MM.1S (cell line): ENCODE measurements at regions not wholly inside any gene's neighbourhood (a gene's known extent, or its start where the extent isn't known, plus 50 kb on each side); places are given as distances from the start of the nearest gene placed in this dataset.

Source experiments
- DNase-seq: peaks from one replicate; pipeline ENCODE4 v3.0.0-alpha.2; 2015
- H2AFZ ChIP-seq: fragments of 300-600 bp; sonication (generic); 2 replicates; pipeline ENCODE4 v1.6.0; 2016; ENCODE audit warnings: antibody characterized with exemption, low read length
- H3F3A ChIP-seq: fragments of 300-600 bp; sonication (generic); 2 replicates; pipeline ENCODE4 v1.6.1; 2016; ENCODE audit warnings: mild to moderate bottlenecking, antibody characterized with exemption, low read length, moderate library complexity, mixed read lengths; ENCODE audit not compliant: insufficient read depth
- H3K27ac ChIP-seq: fragments of 300-600 bp; sonication (generic); 2 replicates; pipeline ENCODE4 v1.5.1; 2016; ENCODE audit warnings: mild to moderate bottlenecking, low read length
- H3K27me3 ChIP-seq: fragments of 300-600 bp; sonication (generic); replicated peaks from 2 replicates; pipeline ENCODE4 v1.6.0; 2016; ENCODE audit warnings: low read length; ENCODE audit not compliant: insufficient read depth
- H3K36me3 ChIP-seq: fragments of 300-600 bp; sonication (generic); replicated peaks from 2 replicates; pipeline ENCODE4 v1.6.1; 2016; ENCODE audit warnings: mild to moderate bottlenecking, low read length, mixed read lengths; ENCODE audit not compliant: insufficient read depth
- H3K4me1 ChIP-seq: fragments of 300-600 bp; sonication (generic); 2 replicates; pipeline ENCODE4 v1.6.1; 2016; ENCODE audit warnings: low read length, mixed read lengths
- H3K4me2 ChIP-seq: fragments of 300-600 bp; sonication (generic); 2 replicates; pipeline ENCODE4 v1.6.0; 2016; ENCODE audit warnings: low read depth, low read length
- H3K4me3 ChIP-seq: fragments of 300-600 bp; sonication (generic); 2 replicates; pipeline ENCODE4 v1.5.1; 2016; ENCODE audit warnings: low read length, mixed read lengths
- H3K79me2 ChIP-seq: fragments of 300-600 bp; sonication (generic); 2 replicates; pipeline ENCODE4 v1.6.1; 2016; ENCODE audit warnings: mixed run types, low read length, mixed read lengths
- H3K9ac ChIP-seq: fragments of 300-600 bp; sonication (generic); 2 replicates; pipeline ENCODE4 v1.6.1; 2016; ENCODE audit warnings: low read length, mixed read lengths
- H3K9me2 ChIP-seq: fragments of 300-600 bp; sonication (generic); replicated peaks from 2 replicates; pipeline ENCODE4 v1.6.1; 2016; ENCODE audit warnings: mild to moderate bottlenecking, low read length, mixed read lengths; ENCODE audit not compliant: insufficient read depth
- H3K9me3 ChIP-seq: fragments of 300-600 bp; sonication (generic); replicated peaks from 2 replicates; pipeline ENCODE4 v1.6.1; 2016; ENCODE audit warnings: mild to moderate bottlenecking, low read length, mixed read lengths; ENCODE audit not compliant: insufficient read depth
- H4K20me1 ChIP-seq: fragments of 300-600 bp; sonication (generic); 2 replicates; pipeline ENCODE4 v1.6.1; 2016; ENCODE audit warnings: mild to moderate bottlenecking, low read length, moderate library complexity, mixed read lengths; ENCODE audit not compliant: insufficient read depth
- CTCF ChIP-seq: fragments of 300-600 bp; sonication (generic); IDR thresholded peaks from 2 replicates; pipeline ENCODE4 v1.5.1; 2016; ENCODE audit warnings: antibody characterized with exemption, low read length, mixed read lengths
- EZH2 ChIP-seq: fragments of 300-600 bp; sonication (generic); optimal IDR thresholded peaks from 2 replicates; pipeline ENCODE3; 2017; ENCODE audit warnings: low read depth, mild to moderate bottlenecking, antibody characterized with exemption, low read length, mixed read lengths
- EZH2phosphoT487 ChIP-seq: fragments of 300-600 bp; sonication (generic); IDR thresholded peaks from 2 replicates; pipeline ENCODE4 v1.6.1; 2018; ENCODE audit warnings: antibody characterized with exemption, low read length

- TF ChIP-seq EZH2 (no peak), CTCF (no peak), EZH2phosphoT487 (no peak)
- Histone ChIP-seq H3K4me2 (no peak overlapping the region), H3K9ac (no peak overlapping the region), H4K20me1 (no peaks in the 10 kb centered on the region), H3K36me3 (no peaks in the 10 kb centered on the region), H3K4me1 (no peaks in the 10 kb centered on the region), H3F3A (no peaks in the 10 kb centered on the region), H2AFZ (no peak overlapping the region), H3K4me3 (no peak overlapping the region), H3K27me3 (no peaks in the 10 kb centered on the region), H3K27ac (no peak overlapping the region), H3K9me2 (no peaks in the 10 kb centered on the region), H3K79me2 (no peaks in the 10 kb centered on the region), H3K9me3 (no peaks in the 10 kb centered on the region)
- no peak for DNase-seq
Observed at GRCh38 chr3:154781595-154781994, 298.5 kb upstream of the MME start.

GRCh38 chr3:154780263-154780662 lies 299.9 kb upstream of the MME start:
- Histone ChIP-seq H3K4me2 (no peak overlapping the region), H3K4me3 (no peak overlapping the region), H3F3A (no peaks in the 10 kb centered on the region), H3K9me2 (no peaks in the 10 kb centered on the region), H2AFZ (no peak overlapping the region), H3K27me3 (no peaks in the 10 kb centered on the region), H3K79me2 (no peaks in the 10 kb centered on the region), H3K9ac (no peak overlapping the region), H3K27ac (no peak overlapping the region), H4K20me1 (no peaks in the 10 kb centered on the region), H3K36me3 (no peaks in the 10 kb centered on the region), H3K4me1 (no peaks in the 10 kb centered on the region), H3K9me3 (no peaks in the 10 kb centered on the region)
- DNase-seq: no peak
- no peak for TF ChIP-seq EZH2phosphoT487
- no peak for TF ChIP-seq CTCF
- no peak for TF ChIP-seq EZH2

- H3K9me2 ChIP-seq: no peaks in the 10 kb centered on the region
- no peaks in the 10 kb centered on the region for H3K9me3 ChIP-seq
- no peak overlapping the region for H3K9ac ChIP-seq
- no peaks in the 10 kb centered on the region for H3K27me3 ChIP-seq
- no peaks in the 10 kb centered on the region for H4K20me1 ChIP-seq
- no peaks in the 10 kb centered on the region for H3K79me2 ChIP-seq
- no peak overlapping the region for H3K27ac ChIP-seq
- no peaks in the 10 kb centered on the region for H3F3A ChIP-seq
- H3K4me2 ChIP-seq: no peak overlapping the region
- no peaks in the 10 kb centered on the region for H3K36me3 ChIP-seq
- H2AFZ ChIP-seq: no peak overlapping the region
- TF ChIP-seq EZH2 (no peak), CTCF (no peak), EZH2phosphoT487 (no peak)
- H3K4me1 ChIP-seq: no peaks in the 10 kb centered on the region
- H3K4me3 ChIP-seq: no peak overlapping the region
- DNase-seq: no peak
Observed at GRCh38 chr3:154779571-154779970, 300.5 kb upstream of the MME start.

GRCh38 chr3:154778057-154778456 lies 302.1 kb upstream of the MME start:
- no peak overlapping the region for H3K9ac ChIP-seq
- no peak for DNase-seq
- no peaks in the 10 kb centered on the region for H3K36me3 ChIP-seq
- H3K27me3 ChIP-seq: no peaks in the 10 kb centered on the region
- no peak overlapping the region for H3K4me3 ChIP-seq
- no peaks in the 10 kb centered on the region for H3K9me2 ChIP-seq
- TF ChIP-seq EZH2 (no peak), EZH2phosphoT487 (no peak), CTCF (no peak)
- H3F3A ChIP-seq: no peaks in the 10 kb centered on the region
- no peaks in the 10 kb centered on the region for H3K4me1 ChIP-seq
- no peaks in the 10 kb centered on the region for H3K79me2 ChIP-seq
- no peak overlapping the region for H3K27ac ChIP-seq
- no peak overlapping the region for H2AFZ ChIP-seq
- H3K9me3 ChIP-seq: no peaks in the 10 kb centered on the region
- H3K4me2 ChIP-seq: no peak overlapping the region
- H4K20me1 ChIP-seq: no peaks in the 10 kb centered on the region
